ENCODE measurements at regions not wholly inside any gene's neighbourhood (a gene's known extent, or its start where the extent isn't known, plus 50 kb on each side); places are given as distances from the start of the nearest gene placed in this dataset.

- TF ChIP-seq POLR2AphosphoS5 (IDR thresholded peaks at IDR 0.05) (no peak), CTCF (IDR thresholded peaks at IDR 0.05) (no peak), POLR2A (IDR thresholded peaks at IDR 0.05) (no peak)
These were observed 101.3 kb upstream of the MLN start for GRCh38 chr6:33905071-33905609.

Data from breast epithelium (tissue), 3 donors.